Choroid plexus epithelial cell (primary cell): ENCODE measurements at regions not wholly inside any gene's neighbourhood (a gene's known extent, or its start where the extent isn't known, plus 50 kb on each side); places are given as distances from the start of the nearest gene placed in this dataset.

Experiments
- DNase-seq: peaks from one replicate; pipeline ENCODE4 v3.0.0-alpha.2; 2010; ENCODE audit warnings: low read depth
- H3K4me3 ChIP-seq: 2 replicates; pipeline ENCODE4 v1.5.1; 2011; ENCODE audit warnings: low read depth, mild to moderate bottlenecking, control low read depth, low read length, moderate library complexity
- CTCF ChIP-seq: conservative IDR thresholded peaks from 2 replicates; pipeline ENCODE4 v1.5.1; 2011; ENCODE audit warnings: low read depth, mild to moderate bottlenecking, control low read depth, inconsistent platforms, low read length, moderate library complexity

DNA sequence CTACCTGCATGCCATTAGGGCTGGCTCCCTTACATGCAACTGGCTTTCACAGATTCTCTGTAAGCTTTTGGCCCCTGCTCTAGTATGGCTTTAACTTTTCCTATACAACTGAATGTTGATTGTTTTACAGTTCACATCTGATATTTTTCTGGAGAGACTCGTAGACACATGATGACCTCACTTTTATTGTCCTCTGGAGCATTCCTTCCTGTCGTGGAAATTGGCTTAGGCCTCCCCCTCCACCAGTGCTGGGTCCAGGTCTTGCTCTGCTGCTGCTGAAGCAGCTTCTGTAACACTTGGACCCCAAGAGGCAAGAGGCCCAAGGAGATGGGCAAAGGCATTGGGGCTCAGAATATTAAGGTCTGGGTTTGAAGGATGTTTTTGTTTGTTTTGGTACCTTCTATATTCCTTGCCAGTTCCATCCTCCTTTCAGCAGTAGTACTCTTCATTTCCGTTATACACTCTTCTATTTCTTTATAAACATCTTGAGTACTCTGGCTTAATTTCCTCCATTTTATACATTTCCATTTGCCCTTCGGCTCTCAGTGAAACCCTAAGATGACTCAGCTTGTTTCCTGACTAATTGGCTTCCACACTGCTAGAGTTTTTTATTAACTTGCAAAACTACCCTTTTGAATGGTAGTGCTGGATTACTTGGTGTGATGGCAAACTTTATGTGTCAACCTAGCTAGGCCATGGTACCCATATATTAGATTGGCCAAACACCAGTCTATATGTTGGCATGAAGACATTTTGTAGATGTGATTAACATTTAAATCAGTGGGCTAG is 219.8 kb downstream of the CDCA7 start:
- DNase-seq, result peak; percentile 33
- no peak overlapping the region for H3K4me3 ChIP-seq
- TF ChIP-seq CTCF, result no peak

DNA sequence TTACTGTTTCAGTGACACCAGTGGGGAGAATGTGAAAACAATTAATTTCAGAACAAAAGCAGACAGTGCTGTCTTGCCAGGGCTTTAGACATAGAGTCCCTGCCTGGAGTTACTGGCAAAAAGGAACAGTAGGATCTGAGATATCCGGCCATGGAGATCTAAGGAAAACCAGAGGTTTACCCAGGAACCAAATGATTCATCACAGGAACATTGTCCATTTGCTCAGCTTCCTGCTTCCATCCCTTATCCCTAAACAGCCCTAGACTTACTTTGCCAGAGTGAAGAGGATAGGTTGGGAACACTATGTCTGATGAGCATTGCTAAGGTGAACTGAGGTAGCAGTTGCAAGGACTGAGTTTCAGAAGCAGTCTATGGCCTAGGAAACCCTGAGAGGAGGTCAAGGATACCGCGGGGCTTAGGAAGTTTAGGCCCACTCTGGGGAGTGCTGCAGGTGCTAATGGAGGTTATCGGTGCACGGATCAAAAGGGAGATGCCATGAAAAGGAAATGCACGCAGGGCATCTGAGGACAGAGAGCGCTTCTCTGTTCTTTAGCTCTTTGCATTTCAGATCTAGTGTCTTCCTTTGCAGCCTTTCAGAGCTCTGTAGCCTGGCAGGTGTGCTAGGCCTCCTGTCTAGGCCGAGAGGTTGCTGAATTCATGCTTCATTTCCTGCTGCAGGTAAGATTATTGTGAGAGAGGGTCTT is 223.9 kb downstream of the CDCA7 start:
- TF ChIP-seq CTCF, result no peak
- H3K4me3 ChIP-seq, result no peak overlapping the region
- DNase-seq, result no peak

DNA sequence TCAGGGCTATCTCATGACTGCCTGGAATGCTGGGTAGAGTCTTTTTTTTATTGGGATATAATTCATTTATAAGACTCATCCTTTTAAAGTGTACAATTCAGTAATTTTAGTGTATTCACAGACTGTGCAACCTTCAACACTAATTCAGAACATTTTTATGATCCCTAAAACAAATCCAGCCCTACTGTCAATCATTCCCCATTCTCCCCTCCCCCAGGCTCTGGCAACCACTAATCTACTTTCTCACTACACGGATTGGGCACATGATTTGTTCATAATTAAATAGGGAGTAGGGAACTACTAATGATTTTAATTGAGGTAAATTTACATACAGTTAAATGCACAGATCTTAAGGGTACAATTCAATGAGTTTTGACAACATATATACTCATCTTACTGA is 225.7 kb downstream of the CDCA7 start:
- no peak overlapping the region for H3K4me3 ChIP-seq
- DNase-seq, result no peak
- TF ChIP-seq CTCF, result no peak

GRCh38 chr2:173580956-173581355 is 226.3 kb downstream of the CDCA7 start:
- no peak for DNase-seq
- TF ChIP-seq CTCF, result no peak

DNA sequence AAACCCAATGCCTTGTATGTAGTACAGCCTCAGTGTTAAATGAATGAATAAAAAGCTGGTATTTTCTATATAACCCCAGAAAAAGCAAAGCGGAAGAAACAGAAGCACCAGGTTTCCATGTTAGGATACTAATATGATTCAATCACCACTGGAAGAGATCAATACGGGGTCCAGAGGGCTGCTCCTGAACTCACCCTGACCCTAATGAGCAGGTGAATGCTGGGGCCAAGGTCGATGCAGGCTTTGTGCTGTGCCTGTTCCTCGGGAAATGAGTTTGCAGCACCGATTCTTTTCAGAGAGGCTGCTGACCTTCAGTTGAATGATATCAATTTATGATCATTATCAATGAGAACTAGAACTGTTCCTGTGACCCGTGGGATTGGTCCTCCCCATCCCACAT is 228.5 kb downstream of the CDCA7 start:
- DNase-seq, result no peak
- no peak for TF ChIP-seq CTCF
- no peak overlapping the region for H3K4me3 ChIP-seq

More at GRCh38 chr2:173580956-173581355, 226.3 kb downstream of the CDCA7 start:
- no peak overlapping the region for H3K4me3 ChIP-seq

- no peak for TF ChIP-seq CTCF
- no peak for DNase-seq
- no peak overlapping the region for H3K4me3 ChIP-seq
These were observed 229.3 kb downstream of the CDCA7 start for GRCh38 chr2:173584000-173584399.
